ENCODE measurements at regions not wholly inside any gene's neighbourhood (a gene's known extent, or its start where the extent isn't known, plus 50 kb on each side); places are given as distances from the start of the nearest gene placed in this dataset.

DNA sequence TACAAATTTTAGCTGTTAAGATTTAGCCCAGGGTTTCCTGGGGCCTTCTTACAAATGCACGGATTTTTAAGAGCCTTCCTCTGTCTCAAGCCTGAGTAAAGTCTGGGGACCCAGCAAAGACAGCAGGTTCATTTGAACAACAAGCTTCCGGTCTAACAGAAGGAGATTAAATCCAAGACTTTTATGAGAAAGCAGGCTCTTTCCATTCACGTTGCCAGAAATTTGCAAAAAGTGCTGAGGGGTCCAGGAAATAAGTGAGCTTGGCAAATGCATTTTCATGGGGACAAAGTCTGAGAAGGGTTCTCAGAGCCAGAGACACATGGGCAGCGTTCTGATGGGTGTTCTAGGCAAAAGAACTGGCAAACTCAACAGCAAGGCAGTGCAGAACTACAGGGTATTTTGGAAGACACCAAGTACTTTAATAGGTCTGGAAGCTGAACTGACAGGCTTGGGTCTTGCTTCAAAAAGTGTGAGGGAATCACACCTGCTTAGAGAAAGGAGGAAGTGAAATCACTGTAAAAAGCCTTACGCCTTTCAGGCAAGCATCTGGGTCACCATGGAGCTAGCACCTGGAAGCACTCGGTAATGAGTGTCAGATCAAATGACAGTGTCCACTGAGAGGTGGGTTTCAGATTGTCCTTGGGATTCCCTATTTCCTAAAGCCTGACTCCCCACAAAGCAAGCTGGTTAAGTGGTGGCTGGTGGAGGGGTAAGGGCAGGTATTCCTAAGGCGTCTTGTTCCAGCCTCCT lies 115.8 kb upstream of the ARHGEF3 start:
- Histone ChIP-seq H3K14ac (ENCODE audit: insufficient read length) (no peak overlapping the region), H3K4me1 (replicated peaks in 1 of 4; ENCODE audit: control insufficient read depth in 3 of 4, insufficient read depth in 4 of 4, low read length in 3 of 4) (peaks cover 5 to 9% (median 7%) of the 10 kb centered on the region in 4 experiments; a peak in 6 of 7 replicates), H2AK5ac (ENCODE audit: low read depth, low read length) (no peak overlapping the region), H2BK20ac (ENCODE audit: low read length) (no peak overlapping the region), H3K4ac (replicated peaks; ENCODE audit: insufficient read length, low read depth, low read length) (no peak overlapping the region), H3K36me3 (ENCODE audit: control insufficient read depth in 2 of 4, insufficient read depth in 4 of 4, low read length in 3 of 4) (no peaks in the 10 kb centered on the region), H2BK12ac (ENCODE audit: low read depth, low read length) (no peak overlapping the region), H3K27ac (ENCODE audit: low read depth, low read length) (no peak overlapping the region), H4K91ac (replicated peaks; ENCODE audit: insufficient read length, low read length) (no peak overlapping the region), H2BK15ac (ENCODE audit: low read length) (no peak overlapping the region), H3K4me2 (ENCODE audit: insufficient read depth in 1 of 2, low read depth in 2 of 2, low read length in 2 of 2) (no peak overlapping the region), H3K79me1 (ENCODE audit: low read depth, low read length) (no peaks in the 10 kb centered on the region), H4K5ac (ENCODE audit: insufficient read length, low read depth, low read length) (no peak overlapping the region), H3K9ac (replicated peaks in 1 of 4; ENCODE audit: extremely low read depth in 1 of 4, low read depth in 3 of 4, low read length in 3 of 4) (no peak overlapping the region), H3K18ac (ENCODE audit: extremely low read depth, low read length) (no peak overlapping the region), H3K9me3 (ENCODE audit: insufficient read depth in 2 of 2, low read depth in 1 of 2, low read length in 1 of 2) (no peaks in the 10 kb centered on the region), H4K20me1 (replicated peaks in 1 of 2; ENCODE audit: control insufficient read depth in 1 of 2, insufficient read depth in 2 of 2, low read length in 2 of 2) (no peaks in the 10 kb centered on the region), H2BK120ac (replicated peaks; ENCODE audit: low read depth, low read length) (no peak overlapping the region), H3K23ac (ENCODE audit: insufficient read length) (no peak overlapping the region), H4K8ac (ENCODE audit: extremely low read depth, insufficient read depth, low read length) (no peak overlapping the region), H3K27me3 (replicated peaks in 1 of 4; ENCODE audit: control insufficient read depth in 3 of 4, extremely low read depth in 1 of 4, insufficient read depth in 3 of 4, low read length in 3 of 4) (no peaks in the 10 kb centered on the region; a peak in 1 of 7 replicates), H3K23me2 (ENCODE audit: low read depth, low read length) (no peaks in the 10 kb centered on the region), H3K4me3 (ENCODE audit: extremely low read depth in 1 of 4, insufficient read depth in 2 of 4, low read depth in 3 of 4, low read length in 4 of 4) (no peak overlapping the region), H3K79me2 (ENCODE audit: control insufficient read depth in 1 of 2, insufficient read depth in 2 of 2, low read length in 2 of 2) (no peaks in the 10 kb centered on the region), H2BK5ac (ENCODE audit: low read depth, low read length) (no peak overlapping the region), H2AFZ (ENCODE audit: low read length) (no peak overlapping the region), H3K56ac (replicated peaks; ENCODE audit: insufficient read length, low read depth, low read length) (no peak overlapping the region)
- FAIRE-seq (no peak), DNase-seq (ENCODE audit: low read depth in 1 of 2, low spot score in 2 of 2) (no peak)
- ChIA-PET CTCF (ENCODE audit: partially characterized antibody) (interaction anchor here (0.9 to 3.1 kb wide), 6 partner anchors 7 to 215 kb away, joined by 3 to 14 read pairs (median 4); no protein-coding TSS in a partner anchor), POLR2A (ENCODE audit: partially characterized antibody) (interaction anchor here (1.0 kb wide), 1 partner anchor 12 kb away, joined by 4 read pairs; no protein-coding TSS in a partner anchor)
- 82% methylated on average over 7 of the region's 7 CpGs; no CpG with 5 or more reads in 1 of the 2 experiments for WGBS, 2 experiments (ENCODE audit: extremely low coverage in 1 of 2, insufficient coverage in 1 of 2, insufficient read length in 1 of 2, insufficient replicate concordance in 2 of 2, low coverage in 1 of 2, low lambda C conversion rate in 2 of 2, missing lambda C conversion rate in 1 of 2)
- no peak for TF ChIP-seq SP1 (IDR thresholded peaks at IDR 0.05; ENCODE audit: low read depth, low read length)
